Erythroblast (primary cell): ENCODE measurements at regions not wholly inside any gene's neighbourhood (a gene's known extent, or its start where the extent isn't known, plus 50 kb on each side); places are given as distances from the start of the nearest gene placed in this dataset.

Source experiments
- DNase-seq, 2 experiments: peaks; one replicate each; lab custom pipeline; 2025; lab: John Stamatoyannopoulos, UW
- GATA1 ChIP-seq: IDR thresholded peaks from 2 replicates; pipeline ENCODE4 v1.6.1; 2011; ENCODE audit warnings: low read depth, mild to moderate bottlenecking, control low read depth, low read length, moderate library complexity
- POLR2A ChIP-seq: IDR thresholded peaks from 2 replicates; pipeline ENCODE4 v1.6.1; 2011; ENCODE audit warnings: mild to moderate bottlenecking, low read length

DNA sequence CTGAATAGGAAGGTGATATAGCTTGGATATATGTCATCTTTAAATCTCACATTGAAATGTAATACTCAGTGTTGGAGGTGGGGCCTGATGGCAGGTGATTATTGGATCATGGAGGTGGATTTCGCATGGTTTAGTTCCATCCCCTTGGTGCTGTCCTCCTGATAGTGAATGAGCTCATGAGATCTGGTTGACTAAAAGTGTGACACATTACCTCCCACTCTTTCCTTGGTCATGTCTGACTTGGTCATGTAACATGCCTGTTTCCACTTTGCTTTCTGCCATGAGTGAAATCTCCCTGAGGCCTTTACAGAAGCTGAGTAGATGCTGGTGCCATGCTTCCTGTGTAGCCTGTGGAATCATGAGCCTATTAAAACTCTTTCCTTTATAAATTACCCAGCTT is 664.5 kb upstream of the NR5A2 start:
- TF ChIP-seq GATA1, result no peak
- TF ChIP-seq POLR2A, result no peak
- DNase-seq, result no peak

DNA sequence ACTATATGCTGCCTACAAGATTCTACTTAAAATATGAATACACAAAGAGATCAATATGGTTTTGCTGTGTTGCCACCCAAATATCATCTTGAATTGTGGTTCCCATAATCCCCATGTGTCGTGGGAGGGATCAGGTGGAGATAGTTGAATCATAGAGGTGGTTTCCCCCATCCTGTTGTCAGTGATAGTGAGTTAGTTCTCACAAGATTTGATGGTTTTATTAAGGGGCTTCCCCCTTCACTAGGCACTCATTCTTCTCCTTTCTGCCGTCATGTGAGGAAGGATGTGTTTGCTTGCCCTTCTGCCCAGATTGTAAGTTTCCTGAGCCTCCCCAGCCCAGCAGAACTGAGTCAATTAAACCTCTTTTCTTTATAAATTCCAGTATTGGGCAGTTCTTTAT is 654.4 kb upstream of the NR5A2 start:
- DNase-seq, result no peak
- no peak for TF ChIP-seq POLR2A
- TF ChIP-seq GATA1, result no peak

DNA sequence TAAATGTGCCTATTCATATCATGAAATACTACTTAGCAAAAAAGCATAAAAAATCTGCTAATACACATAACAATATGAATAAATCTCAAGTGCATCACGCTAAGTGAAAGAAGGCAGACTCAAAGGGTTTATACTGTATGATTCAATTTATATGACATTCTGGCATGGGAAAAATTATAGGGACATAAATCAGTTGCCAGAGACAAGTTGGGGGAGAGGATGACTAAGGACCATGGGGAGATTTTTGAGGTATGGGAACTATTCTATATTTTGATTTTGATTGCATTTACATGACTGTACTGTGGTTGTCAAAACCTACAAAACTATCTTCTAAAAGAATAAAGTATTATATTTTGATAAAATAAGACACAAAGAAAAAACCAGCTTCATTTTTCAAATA is 650.3 kb upstream of the NR5A2 start:
- no peak for DNase-seq
- TF ChIP-seq POLR2A (no peak), GATA1 (no peak)

DNA sequence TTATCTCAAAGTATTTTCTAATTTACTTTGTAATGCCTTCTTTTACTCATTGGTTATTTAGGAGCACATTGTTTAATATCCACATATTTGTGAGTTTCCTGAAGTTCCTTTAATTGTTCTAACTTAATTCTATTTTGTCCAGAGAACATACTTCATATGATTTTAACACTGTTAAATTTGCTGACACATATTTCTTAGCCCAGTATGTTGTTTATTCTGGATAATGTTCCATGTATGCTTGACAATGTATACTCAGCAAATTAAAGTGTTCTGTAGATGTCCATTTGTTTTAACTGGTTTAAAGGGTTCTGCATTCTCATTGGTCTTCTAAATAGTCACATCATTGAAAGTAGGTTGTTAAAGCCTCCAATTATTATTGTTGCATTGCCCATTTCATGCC is 643.7 kb upstream of the NR5A2 start:
- no peak for DNase-seq
- no peak for TF ChIP-seq POLR2A
- no peak for TF ChIP-seq GATA1

DNA sequence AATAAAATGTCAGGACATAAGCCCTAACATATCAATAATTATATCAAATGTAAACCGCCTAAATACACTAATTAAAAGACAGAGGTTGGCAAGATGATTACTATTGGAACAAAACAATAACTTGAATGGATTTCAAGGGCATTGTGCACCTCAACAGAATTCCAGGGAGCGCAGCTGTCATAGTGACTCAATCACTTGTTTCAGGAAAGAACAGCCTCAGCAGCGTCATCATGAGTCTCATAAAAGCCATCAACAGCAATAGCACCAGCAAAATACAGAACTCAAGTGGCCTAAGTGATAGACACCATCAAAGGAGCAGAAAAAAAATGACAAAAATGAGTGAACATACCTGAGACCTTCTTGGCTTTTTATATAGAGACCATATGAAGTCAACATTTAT is 632.7 kb upstream of the NR5A2 start:
- TF ChIP-seq GATA1 (no peak), POLR2A (no peak)
- DNase-seq, result no peak

DNA sequence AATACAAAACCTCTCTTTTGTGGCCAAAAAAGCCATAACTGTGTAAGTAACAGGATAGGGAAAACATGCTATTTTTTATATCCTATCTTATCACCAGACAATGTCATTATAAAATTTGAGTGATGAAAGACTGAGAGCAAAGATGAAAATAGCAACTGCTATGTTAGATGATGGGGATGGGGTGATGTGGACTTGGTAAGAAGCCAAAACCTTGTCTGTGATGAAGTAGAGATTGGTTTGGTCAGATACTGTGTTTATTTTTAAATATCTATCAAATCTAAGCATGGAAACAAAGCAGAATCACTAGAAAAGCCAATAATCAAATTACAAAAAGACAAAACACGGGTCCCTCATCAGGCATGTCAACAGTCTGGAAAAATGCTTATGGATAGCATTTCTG is 631.1 kb upstream of the NR5A2 start:
- no peak for DNase-seq
- TF ChIP-seq POLR2A (no peak), GATA1 (no peak)

DNA sequence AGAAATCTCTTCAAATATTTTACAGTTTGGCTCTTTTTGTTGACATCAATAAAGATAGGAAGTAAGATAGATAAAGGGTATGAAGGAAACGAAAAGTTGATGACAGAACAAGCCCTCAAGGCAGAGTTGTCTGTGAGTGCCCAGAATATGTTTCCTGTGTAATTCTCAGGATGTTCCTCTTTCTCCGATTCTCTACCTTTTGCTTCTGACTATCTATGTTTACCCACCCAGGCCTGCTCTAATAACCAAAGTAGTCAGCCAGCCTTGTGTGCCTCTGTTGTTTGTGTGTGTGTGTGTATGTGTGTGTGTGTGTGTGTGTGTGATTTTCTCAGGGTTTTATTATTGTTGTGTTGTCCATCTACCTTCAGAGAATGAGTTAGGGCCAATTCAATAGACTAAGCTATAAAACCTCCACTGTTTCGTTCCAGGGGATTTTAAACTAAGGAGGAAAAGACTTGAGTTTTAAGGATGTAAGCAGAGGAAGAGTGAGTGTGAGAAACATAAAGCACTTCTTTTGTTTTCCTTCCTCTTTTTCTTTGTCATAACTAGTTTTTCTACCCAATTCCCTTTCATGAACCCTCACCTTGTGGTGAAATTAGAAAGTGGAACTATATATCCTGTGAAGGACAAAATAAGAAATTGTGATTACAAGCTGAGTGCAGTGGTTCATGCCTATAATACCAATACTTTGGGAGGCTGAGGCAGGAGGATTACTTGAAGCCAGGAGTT is 627.4 kb upstream of the NR5A2 start:
- no peak for DNase-seq

DNA sequence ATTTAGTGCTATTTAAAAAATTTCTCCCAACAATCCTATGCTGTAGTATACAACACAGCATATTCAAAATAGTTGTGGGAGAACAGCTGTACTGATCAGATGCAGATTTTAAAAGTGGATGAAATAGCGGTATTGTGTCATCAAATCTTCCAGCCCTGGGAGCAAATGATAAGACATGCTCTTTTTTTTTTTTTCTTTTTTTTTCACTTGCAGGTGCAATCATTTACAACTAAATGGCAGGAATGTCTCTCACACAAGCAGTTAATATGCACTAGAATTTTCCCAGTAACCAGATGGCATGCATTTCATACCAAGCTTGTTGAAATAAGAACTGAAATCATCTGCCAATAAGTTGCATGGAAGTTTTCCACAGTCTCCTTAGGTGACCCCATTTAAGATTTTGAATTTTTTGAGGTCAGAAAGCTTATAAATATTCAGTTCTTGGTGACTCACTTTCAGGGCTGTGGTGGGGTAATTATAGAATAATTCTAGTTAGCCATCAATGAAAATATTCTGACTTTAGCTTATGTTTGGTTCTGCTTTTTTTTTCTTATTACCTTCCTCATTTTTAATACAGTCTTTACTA is 623.9 kb upstream of the NR5A2 start:
- TF ChIP-seq GATA1, result no peak
- TF ChIP-seq POLR2A, result no peak
- DNase-seq, result no peak

More for the DNA sequence above, 627.4 kb upstream of the NR5A2 start:
- TF ChIP-seq GATA1 (no peak), POLR2A (no peak)

DNA sequence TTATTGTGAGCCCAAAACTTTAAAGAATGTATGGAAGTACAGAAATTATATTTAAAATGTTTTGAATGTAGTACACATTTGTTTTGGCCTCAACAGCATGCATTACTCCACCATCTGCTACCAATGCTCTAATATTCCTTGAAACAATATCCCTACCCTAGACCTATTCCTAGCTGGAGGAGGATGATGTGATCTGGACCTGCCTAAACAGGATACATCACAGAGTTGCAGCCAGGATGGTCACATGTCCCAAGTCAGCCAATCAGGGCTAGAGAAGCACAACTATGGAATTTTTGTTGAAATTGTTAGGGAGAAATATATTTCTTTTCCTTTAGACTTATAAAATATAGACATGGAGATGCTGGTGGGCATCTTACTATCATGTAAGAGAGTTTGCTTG is 623.3 kb upstream of the NR5A2 start:
- TF ChIP-seq POLR2A, result no peak
- no peak for TF ChIP-seq GATA1
- no peak for DNase-seq

DNA sequence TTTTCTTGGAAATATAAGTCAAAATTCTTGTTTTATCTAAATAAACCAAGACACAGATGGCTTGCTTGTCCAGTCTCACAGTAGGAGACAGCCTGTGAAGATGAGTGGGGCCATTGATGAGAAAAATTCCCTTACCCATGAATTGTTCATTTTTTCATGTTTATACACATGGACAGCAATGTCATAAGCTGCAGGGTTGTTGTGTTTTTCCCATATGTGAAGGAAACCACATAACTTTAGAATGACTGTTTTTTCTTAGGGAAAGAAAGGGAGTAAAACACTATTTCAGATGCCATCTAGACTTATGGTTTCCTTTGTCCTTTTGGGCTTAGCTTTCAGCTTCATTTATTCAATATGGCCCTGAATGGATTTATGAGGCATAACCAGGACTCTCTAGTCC is 622.5 kb upstream of the NR5A2 start:
- no peak for DNase-seq
- no peak for TF ChIP-seq GATA1
- TF ChIP-seq POLR2A, result no peak

DNA sequence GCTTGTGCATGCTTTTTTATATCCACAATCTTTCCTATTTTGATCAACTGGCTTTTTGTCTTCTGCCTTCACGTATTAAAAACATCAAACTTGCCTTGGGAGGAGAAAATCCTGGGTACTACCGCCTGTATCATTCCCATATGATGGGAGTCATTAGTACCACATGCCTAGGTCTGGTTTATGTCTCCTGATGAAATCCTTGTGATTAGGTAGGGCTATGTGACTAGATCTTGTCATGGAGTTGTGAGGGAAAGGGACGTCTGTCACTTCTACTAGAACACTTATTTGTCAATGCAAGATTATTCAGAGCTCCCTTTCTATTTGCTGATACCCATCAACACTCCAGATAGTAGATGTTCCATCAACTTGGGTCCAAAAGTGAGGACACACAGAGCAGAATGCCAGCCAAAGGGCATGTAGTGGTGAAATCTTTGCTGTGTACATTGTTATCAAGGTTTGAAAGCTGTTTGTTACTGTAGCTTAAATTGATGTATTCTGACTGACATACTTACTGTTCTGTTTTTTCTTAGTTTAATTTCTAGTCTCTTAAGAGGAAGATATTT is 621.8 kb upstream of the NR5A2 start:
- TF ChIP-seq GATA1 (no peak), POLR2A (no peak)
- no peak for DNase-seq

DNA sequence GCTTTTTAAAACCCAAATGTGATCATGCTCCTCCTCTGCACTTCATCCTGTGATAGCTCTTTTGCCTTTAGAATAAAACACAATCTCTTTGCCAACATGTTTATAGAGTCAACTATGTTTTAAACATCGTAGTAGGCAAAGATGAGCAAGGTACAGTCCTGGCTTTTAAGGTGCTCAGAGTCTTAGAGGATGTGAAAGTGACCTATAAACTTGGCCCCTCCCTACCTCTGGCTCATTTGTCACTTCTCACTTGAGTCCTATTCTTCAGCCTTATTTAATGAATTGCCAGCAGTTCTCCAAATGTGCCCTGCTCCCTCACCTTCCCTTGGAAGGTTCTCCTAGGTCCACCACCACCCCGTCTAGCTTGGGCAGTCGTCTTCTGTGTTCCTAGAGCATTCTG is 617.0 kb upstream of the NR5A2 start:
- no peak for DNase-seq
- no peak for TF ChIP-seq POLR2A
- no peak for TF ChIP-seq GATA1

DNA sequence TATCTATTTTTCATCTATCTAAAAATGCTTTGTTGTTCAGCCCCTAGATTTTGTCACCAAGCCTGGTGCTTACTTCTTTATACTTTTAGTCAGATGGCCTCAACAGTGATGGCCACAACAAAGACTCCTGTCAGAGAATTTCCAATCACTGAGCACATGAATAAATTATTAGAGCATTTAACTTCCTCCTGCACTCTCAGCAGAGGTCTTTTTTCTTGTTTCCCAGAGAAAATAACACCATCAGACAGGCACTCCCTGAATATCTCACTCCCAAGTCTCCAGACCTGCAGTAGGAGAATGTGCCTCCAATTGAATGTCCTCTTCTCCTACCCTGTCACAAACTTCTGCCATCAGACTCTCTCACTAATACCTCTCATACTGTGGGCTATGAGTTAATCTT is 616.0 kb upstream of the NR5A2 start:
- TF ChIP-seq POLR2A (no peak), GATA1 (no peak)
- DNase-seq, result no peak

DNA sequence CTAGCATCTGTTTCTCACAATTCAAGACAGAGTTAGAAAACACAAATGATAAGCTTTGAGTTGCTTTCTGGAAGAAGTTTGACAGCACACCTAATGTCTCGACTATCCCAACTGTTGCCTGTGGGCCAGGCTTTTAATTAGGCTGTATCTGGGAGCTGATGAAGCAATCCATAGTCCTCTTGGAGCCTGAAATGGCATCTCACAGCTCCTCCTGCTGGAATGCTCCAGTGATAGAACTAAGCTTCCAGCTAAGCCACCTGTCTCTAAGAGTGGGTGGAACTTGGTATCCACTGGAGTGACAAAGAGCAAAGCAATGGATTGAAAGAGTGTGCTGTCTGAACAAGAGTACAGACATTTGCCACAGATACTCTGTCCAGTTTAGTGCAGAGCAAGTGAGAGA is 605.3 kb upstream of the NR5A2 start:
- DNase-seq, result no peak
- TF ChIP-seq POLR2A, result no peak
- no peak for TF ChIP-seq GATA1
